Psoas muscle (tissue), 7 donors: ENCODE measurements at regions not wholly inside any gene's neighbourhood (a gene's known extent, or its start where the extent isn't known, plus 50 kb on each side); places are given as distances from the start of the nearest gene placed in this dataset.

ENCODE experiments used
- ATAC-seq, 4 donors: fragments of 200-7000 bp; cut with Tn5 transposase; one replicate each; pipeline ENCODE4 v1.9.1; 2020; ENCODE audit warnings: moderate library complexity in 3 of 4, mild to moderate bottlenecking in 2 of 4
- DNase-seq, 2 donors: peaks; one replicate each; pipeline ENCODE4 v3.0.0-alpha.2; 2020
- H3K27ac ChIP-seq: fragments of 200-600 bp; one replicate; pipeline ENCODE4 v1.8.0; 2022
- H3K27me3 ChIP-seq, 3 donors: fragments of 200-600 bp in 1 of 3; one replicate each; pipeline versions ENCODE4 v1.6.1 to v1.8.0; 2013 to 2022; ENCODE audit warnings: low read length in 2 of 3, mild to moderate bottlenecking in 2 of 3, moderate library complexity in 1 of 3; ENCODE audit not compliant: insufficient read depth in 3 of 3
- H3K36me3 ChIP-seq, 2 donors: fragments of 200-600 bp in 1 of 2; one replicate each; pipeline versions ENCODE4 v1.6.1 to v1.8.0; 2013 to 2022; ENCODE audit warnings: low read depth in 1 of 2, mild to moderate bottlenecking in 1 of 2, moderate library complexity in 1 of 2; ENCODE audit not compliant: insufficient read depth in 1 of 2
- H3K4me1 ChIP-seq: fragments of 200-600 bp; one replicate; pipeline ENCODE4 v1.8.0; 2022
- H3K4me3 ChIP-seq: fragments of 200-600 bp; one replicate; pipeline ENCODE4 v1.8.0; 2022; ENCODE audit warnings: mild to moderate bottlenecking
- H3K9me3 ChIP-seq: fragments of 200-600 bp; one replicate; pipeline ENCODE4 v1.8.0; 2022
- WGBS, 3 donors: extraction: QIAGEN DNeasy Blood & Tissue Kit; methylation state at CpG; one replicate each; pipeline versions ENCODE4 v1.1.6 to v1.1.7; 2013; 5-methylcytosine and 5-hydroxymethylcytosine counted together
- intact Hi-C, 2 donors: fragments of 100-400 bp; cut with DNase I; formaldehyde crosslinking; loops; one replicate each; pipeline versions ENCODE4 v1.11.0 to v1.14.2; 2022
- TF ChIP-seq, protein P1 (sequence below): fragments of 200-600 bp; IDR thresholded peaks from one replicate; pipeline ENCODE4 v1.8.0; 2022; ENCODE audit warnings: antibody characterized with exemption
- donor health status: healthy with polysubstance abuse.
- donor health status: DM: no; HTN: no; CAD: no; lungs with moderate emphysema.
- donor health status: Bipolar disorder and iron deficiency.
- donor health status: healthy.
- donor health status: DM: yes; HTN: yes; CAD: no.
- donor health status: DM: no; HTN: no; CAD: no.
- donor health status: DM: yes; HTN: yes; CAD: no.

- intact Hi-C loops = no loop called here
- Histone ChIP-seq H3K36me3 (no peaks in the 10 kb centered on the region), H3K4me3 (no peak overlapping the region), H3K4me1 (no peaks in the 10 kb centered on the region), H3K9me3 (peaks cover 9% of the 10 kb centered on the region), H3K27me3 (no peaks in the 10 kb centered on the region), H3K27ac (no peak overlapping the region)
- 92 to 97% (median 93%) methylated on average over 2 of the region's 2 CpGs for WGBS, 3 donors
- DNase-seq = no peak
- no peak for ATAC-seq
- TF ChIP-seq, protein P1, sequence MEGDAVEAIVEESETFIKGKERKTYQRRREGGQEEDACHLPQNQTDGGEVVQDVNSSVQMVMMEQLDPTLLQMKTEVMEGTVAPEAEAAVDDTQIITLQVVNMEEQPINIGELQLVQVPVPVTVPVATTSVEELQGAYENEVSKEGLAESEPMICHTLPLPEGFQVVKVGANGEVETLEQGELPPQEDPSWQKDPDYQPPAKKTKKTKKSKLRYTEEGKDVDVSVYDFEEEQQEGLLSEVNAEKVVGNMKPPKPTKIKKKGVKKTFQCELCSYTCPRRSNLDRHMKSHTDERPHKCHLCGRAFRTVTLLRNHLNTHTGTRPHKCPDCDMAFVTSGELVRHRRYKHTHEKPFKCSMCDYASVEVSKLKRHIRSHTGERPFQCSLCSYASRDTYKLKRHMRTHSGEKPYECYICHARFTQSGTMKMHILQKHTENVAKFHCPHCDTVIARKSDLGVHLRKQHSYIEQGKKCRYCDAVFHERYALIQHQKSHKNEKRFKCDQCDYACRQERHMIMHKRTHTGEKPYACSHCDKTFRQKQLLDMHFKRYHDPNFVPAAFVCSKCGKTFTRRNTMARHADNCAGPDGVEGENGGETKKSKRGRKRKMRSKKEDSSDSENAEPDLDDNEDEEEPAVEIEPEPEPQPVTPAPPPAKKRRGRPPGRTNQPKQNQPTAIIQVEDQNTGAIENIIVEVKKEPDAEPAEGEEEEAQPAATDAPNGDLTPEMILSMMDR = no peak
These were observed 534.3 kb downstream of the PLXDC2 start for GRCh38 chr10:20350509-20350908.

DNA sequence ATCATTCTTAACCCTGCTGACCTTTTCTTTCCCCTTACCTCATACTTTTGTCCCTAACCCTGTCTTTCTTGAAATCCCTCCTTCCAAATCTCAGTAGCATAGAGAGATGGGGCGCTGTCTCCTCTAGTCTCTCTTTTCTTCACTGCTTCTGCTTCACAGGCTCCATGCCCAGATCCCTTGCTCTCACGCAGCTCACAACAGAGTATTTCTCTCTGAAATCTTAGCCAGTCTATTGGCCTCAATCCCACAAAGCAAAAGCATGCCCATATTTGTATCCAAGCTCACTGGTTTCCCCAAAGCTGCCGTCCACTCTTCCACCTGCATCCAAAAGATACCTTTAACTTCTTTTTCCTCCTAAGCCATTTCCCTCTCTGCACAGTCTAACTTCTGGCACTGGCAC, 526.8 kb downstream of the PLXDC2 start:
- Histone ChIP-seq H3K27me3 (no peaks in the 10 kb centered on the region), H3K4me3 (no peak overlapping the region), H3K9me3 (no peaks in the 10 kb centered on the region), H3K36me3 (no peaks in the 10 kb centered on the region), H3K4me1 (no peaks in the 10 kb centered on the region), H3K27ac (no peak overlapping the region)
- TF ChIP-seq, protein P1 = no peak
- intact Hi-C loops = no loop called here
- WGBS, 3 donors = 31 to 38% (median 37%) methylated on average over 3 of the region's 3 CpGs
- ATAC-seq (no peak), DNase-seq (no peak)
